ENCODE measurements at regions not wholly inside any gene's neighbourhood (a gene's known extent, or its start where the extent isn't known, plus 50 kb on each side); places are given as distances from the start of the nearest gene placed in this dataset.

DNA sequence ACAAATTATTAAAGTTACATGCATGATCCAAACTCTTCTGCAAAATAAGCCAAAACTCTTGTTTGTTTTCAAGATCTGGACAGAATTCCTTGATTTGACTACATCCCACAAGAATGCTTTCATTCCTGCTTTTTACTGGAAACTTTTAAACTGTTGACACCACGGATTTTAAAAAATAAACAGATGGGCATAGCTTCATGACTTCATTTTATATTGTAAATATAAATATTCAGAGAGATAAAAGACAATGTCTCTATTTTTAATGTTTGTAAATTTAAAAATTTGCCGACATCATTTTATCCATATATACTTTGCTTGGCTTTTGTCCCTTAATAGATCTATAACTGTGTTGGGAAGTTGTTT, 134.3 kb upstream of the DCN start:
- peak in 2 of 4 donors; percentile 50 for ATAC-seq

DNA sequence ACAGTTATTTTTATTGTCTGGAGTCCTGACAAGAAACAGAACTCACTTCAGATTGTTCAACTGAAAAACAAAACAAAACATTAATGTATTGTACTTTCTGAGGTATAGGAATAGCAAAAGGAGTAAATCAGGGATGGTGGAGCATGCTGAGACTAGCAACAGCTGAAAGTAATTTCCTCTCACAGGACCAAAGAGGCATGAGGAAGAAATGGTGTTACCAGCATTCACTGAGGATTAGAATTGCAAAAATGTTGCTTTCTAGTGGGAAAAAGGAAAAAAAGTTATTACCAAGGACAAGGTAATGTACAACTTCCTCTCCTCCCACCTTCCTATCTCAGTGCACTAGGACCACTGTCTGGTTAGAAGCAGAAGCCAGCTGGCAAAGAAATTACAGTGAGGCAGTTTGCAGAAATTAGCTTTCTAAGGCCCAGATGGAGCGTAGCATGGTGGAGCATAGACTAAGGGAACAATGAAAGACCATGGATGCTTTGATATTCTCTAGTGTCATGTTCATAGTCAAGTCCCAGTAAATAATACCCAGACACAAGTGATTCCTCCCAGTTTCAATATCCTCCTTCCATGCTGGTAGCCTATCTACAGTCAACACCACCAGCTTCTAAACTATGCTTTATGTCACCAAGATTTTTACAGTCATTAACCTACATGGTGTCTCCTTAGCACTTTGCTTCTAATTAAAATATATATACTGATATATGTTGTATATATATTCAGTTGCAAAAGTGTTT, 133.7 kb upstream of the DCN start:
- intact Hi-C loops (cut with DNase I) = no loop called here
- H3K36me3 ChIP-seq = no peaks in the 10 kb centered on the region
- H3K27me3 ChIP-seq = no peaks in the 10 kb centered on the region
- no peak overlapping the region for H3K4me3 ChIP-seq
- H3K27ac ChIP-seq = peak overlapping the region in 7 of 12 donors; percentile 5 to 63 (median 41)
- no peaks in the 10 kb centered on the region for H3K9me3 ChIP-seq
- TF ChIP-seq POLR2A (IDR thresholded peaks at IDR 0.05) = no peak
- no peak for TF ChIP-seq CTCF (IDR thresholded peaks at IDR 0.05)
- ATAC-seq = peak in 2 of 4 donors; percentile 49 to 54
- WGBS, 4 donors = 47 to 77% (median 62%) methylated on average over 1 of the region's 1 CpG
- DNase-seq = no peak
- peaks cover 0 to 20% (median 0%) of the 10 kb centered on the region in 12 donors for H3K4me1 ChIP-seq

More for the DNA sequence above, 134.3 kb upstream of the DCN start:
- WGBS, 4 donors = 60 to 72% (median 66%) methylated on average over 2 of the region's 2 CpGs
- intact Hi-C loops (cut with DNase I) = no loop called here
- TF ChIP-seq POLR2A (IDR thresholded peaks at IDR 0.05) = no peak
- no peak for TF ChIP-seq CTCF (IDR thresholded peaks at IDR 0.05)
- DNase-seq = no peak
- no peaks in the 10 kb centered on the region for H3K36me3 ChIP-seq
- peaks cover 0 to 20% (median 0%) of the 10 kb centered on the region in 12 donors for H3K4me1 ChIP-seq
- no peaks in the 10 kb centered on the region for H3K9me3 ChIP-seq
- no peaks in the 10 kb centered on the region for H3K27me3 ChIP-seq
- no peak overlapping the region for H3K4me3 ChIP-seq
- peak overlapping the region in 8 of 12 donors; percentile 9 to 63 (median 37) for H3K27ac ChIP-seq

DNA sequence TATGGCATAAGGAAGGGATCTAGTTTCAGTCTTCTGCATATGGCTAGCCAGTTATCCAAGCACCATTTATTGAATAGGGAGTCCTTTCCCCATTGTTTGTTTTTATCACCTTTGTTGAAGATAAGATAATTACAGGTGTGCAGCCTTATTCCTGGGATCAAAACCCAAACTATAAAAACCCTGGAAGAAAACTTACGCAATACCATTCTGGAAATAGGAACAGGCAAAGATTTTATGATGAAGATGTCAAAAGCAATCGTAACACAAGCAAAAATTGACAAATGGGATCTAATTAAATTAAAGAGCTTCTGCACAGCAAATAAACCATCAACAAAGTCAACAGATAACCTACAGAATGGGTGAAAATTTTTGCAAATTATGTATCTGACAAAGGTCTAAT, 128.5 kb upstream of the DCN start:
- peaks cover 0 to 5% (median 0%) of the 10 kb centered on the region in 12 donors for H3K4me1 ChIP-seq
- TF ChIP-seq CTCF (IDR thresholded peaks at IDR 0.05) (no peak), POLR2A (IDR thresholded peaks at IDR 0.05) (no peak)
- no peak overlapping the region for H3K4me3 ChIP-seq
- ATAC-seq (no peak), DNase-seq (no peak)
- no peak overlapping the region for H3K27ac ChIP-seq
- 91 to 96% (median 93%) methylated on average over 2 of the region's 2 CpGs for WGBS, 4 donors
- intact Hi-C loops (cut with DNase I) = no loop called here
- no peaks in the 10 kb centered on the region for H3K27me3 ChIP-seq
- no peaks in the 10 kb centered on the region for H3K36me3 ChIP-seq
- no peaks in the 10 kb centered on the region for H3K9me3 ChIP-seq

GRCh38 chr12:91309450-91309849, 126.8 kb upstream of the DCN start:
- Histone ChIP-seq H3K4me3 (no peak overlapping the region), H3K36me3 (no peaks in the 10 kb centered on the region), H3K27ac (no peak overlapping the region), H3K27me3 (no peaks in the 10 kb centered on the region), H3K4me1 (peaks cover 0 to 5% (median 0%) of the 10 kb centered on the region in 12 donors), H3K9me3 (no peaks in the 10 kb centered on the region)
- ATAC-seq = no peak
- 50 to 65% (median 54%) methylated on average over 2 of the region's 2 CpGs for WGBS, 4 donors
- intact Hi-C loops (cut with DNase I) = no loop called here
- no peak for DNase-seq
- TF ChIP-seq POLR2A (IDR thresholded peaks at IDR 0.05) = no peak
- TF ChIP-seq CTCF (IDR thresholded peaks at IDR 0.05) = no peak

Data from heart left ventricle (tissue), 16 donors.